ENCODE measurements at regions not wholly inside any gene's neighbourhood (a gene's known extent, or its start where the extent isn't known, plus 50 kb on each side); places are given as distances from the start of the nearest gene placed in this dataset.

DNA sequence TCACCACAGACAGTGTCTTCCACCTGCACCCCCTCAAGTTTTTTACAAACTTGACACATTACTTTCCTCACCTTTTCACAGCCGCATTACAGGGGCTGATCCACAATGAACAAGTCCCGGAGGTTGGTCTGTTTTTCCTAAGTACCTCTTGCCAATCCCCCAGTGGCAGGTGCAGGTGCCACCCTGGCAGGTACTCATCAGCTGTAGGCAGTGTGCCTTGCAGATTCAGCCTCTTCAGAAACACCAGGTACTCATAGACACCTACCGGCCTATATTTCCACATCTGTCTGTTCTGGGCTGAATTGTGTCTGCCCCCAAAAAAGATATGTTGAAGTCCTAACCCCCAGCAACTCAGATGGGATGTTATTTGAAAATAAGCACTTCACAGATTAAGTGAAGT, 81.4 kb upstream of the CNIH3 start (continued):
- TF ChIP-seq, protein P1, sequence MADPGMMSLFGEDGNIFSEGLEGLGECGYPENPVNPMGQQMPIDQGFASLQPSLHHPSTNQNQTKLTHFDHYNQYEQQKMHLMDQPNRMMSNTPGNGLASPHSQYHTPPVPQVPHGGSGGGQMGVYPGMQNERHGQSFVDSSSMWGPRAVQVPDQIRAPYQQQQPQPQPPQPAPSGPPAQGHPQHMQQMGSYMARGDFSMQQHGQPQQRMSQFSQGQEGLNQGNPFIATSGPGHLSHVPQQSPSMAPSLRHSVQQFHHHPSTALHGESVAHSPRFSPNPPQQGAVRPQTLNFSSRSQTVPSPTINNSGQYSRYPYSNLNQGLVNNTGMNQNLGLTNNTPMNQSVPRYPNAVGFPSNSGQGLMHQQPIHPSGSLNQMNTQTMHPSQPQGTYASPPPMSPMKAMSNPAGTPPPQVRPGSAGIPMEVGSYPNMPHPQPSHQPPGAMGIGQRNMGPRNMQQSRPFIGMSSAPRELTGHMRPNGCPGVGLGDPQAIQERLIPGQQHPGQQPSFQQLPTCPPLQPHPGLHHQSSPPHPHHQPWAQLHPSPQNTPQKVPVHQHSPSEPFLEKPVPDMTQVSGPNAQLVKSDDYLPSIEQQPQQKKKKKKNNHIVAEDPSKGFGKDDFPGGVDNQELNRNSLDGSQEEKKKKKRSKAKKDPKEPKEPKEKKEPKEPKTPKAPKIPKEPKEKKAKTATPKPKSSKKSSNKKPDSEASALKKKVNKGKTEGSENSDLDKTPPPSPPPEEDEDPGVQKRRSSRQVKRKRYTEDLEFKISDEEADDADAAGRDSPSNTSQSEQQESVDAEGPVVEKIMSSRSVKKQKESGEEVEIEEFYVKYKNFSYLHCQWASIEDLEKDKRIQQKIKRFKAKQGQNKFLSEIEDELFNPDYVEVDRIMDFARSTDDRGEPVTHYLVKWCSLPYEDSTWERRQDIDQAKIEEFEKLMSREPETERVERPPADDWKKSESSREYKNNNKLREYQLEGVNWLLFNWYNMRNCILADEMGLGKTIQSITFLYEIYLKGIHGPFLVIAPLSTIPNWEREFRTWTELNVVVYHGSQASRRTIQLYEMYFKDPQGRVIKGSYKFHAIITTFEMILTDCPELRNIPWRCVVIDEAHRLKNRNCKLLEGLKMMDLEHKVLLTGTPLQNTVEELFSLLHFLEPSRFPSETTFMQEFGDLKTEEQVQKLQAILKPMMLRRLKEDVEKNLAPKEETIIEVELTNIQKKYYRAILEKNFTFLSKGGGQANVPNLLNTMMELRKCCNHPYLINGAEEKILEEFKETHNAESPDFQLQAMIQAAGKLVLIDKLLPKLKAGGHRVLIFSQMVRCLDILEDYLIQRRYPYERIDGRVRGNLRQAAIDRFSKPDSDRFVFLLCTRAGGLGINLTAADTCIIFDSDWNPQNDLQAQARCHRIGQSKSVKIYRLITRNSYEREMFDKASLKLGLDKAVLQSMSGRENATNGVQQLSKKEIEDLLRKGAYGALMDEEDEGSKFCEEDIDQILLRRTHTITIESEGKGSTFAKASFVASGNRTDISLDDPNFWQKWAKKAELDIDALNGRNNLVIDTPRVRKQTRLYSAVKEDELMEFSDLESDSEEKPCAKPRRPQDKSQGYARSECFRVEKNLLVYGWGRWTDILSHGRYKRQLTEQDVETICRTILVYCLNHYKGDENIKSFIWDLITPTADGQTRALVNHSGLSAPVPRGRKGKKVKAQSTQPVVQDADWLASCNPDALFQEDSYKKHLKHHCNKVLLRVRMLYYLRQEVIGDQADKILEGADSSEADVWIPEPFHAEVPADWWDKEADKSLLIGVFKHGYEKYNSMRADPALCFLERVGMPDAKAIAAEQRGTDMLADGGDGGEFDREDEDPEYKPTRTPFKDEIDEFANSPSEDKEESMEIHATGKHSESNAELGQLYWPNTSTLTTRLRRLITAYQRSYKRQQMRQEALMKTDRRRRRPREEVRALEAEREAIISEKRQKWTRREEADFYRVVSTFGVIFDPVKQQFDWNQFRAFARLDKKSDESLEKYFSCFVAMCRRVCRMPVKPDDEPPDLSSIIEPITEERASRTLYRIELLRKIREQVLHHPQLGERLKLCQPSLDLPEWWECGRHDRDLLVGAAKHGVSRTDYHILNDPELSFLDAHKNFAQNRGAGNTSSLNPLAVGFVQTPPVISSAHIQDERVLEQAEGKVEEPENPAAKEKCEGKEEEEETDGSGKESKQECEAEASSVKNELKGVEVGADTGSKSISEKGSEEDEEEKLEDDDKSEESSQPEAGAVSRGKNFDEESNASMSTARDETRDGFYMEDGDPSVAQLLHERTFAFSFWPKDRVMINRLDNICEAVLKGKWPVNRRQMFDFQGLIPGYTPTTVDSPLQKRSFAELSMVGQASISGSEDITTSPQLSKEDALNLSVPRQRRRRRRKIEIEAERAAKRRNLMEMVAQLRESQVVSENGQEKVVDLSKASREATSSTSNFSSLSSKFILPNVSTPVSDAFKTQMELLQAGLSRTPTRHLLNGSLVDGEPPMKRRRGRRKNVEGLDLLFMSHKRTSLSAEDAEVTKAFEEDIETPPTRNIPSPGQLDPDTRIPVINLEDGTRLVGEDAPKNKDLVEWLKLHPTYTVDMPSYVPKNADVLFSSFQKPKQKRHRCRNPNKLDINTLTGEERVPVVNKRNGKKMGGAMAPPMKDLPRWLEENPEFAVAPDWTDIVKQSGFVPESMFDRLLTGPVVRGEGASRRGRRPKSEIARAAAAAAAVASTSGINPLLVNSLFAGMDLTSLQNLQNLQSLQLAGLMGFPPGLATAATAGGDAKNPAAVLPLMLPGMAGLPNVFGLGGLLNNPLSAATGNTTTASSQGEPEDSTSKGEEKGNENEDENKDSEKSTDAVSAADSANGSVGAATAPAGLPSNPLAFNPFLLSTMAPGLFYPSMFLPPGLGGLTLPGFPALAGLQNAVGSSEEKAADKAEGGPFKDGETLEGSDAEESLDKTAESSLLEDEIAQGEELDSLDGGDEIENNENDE (IDR thresholded peaks at IDR 0.05; ENCODE audit: insufficient replicate concordance, low read length): no peak
- TF ChIP-seq SP2 (IDR thresholded peaks at IDR 0.05; ENCODE audit: low read length): no peak
- TF ChIP-seq HDAC2 (IDR thresholded peaks at IDR 0.05; ENCODE audit: borderline replicate concordance in 1 of 2, low read depth in 2 of 2, low read length in 2 of 2): no peak
- no peak for TF ChIP-seq BCL11A (IDR thresholded peaks at IDR 0.05; ENCODE audit: low read depth in 2 of 2, low read length in 2 of 2)
- TF ChIP-seq NANOG (IDR thresholded peaks at IDR 0.05; ENCODE audit: insufficient read depth, low read depth, low read length, poor library complexity, severe bottlenecking): no peak
- no peak for TF ChIP-seq SAP30 (IDR thresholded peaks at IDR 0.05; ENCODE audit: insufficient read depth, insufficient replicate concordance, low read length)
- no peak for TF ChIP-seq TAF7 (optimal IDR thresholded peaks at IDR 0.05; ENCODE audit: borderline replicate concordance, low read depth, low read length)
- TF ChIP-seq, protein P2, sequence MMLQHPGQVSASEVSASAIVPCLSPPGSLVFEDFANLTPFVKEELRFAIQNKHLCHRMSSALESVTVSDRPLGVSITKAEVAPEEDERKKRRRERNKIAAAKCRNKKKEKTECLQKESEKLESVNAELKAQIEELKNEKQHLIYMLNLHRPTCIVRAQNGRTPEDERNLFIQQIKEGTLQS (IDR thresholded peaks at IDR 0.05; ENCODE audit: insufficient read depth, low read depth, low read length): no peak
- TF ChIP-seq POU5F1 (IDR thresholded peaks at IDR 0.05; ENCODE audit: low read depth, low read length): no peak

Measured in H1 (cell line).